Mesenchymal stem cell (in vitro differentiated cells and primary cell): ENCODE measurements at regions not wholly inside any gene's neighbourhood (a gene's known extent, or its start where the extent isn't known, plus 50 kb on each side); places are given as distances from the start of the nearest gene placed in this dataset.
"Not testable (repeated sequence)": the region's sequence is repeated elsewhere in the genome, so short reads cannot be mapped to it uniquely, and the experiment has no call there.

ENCODE experiments used
- DNase-seq: peaks from one replicate; pipeline ENCODE4 v3.0.0-alpha.2; 2013
- H2AFZ ChIP-seq: one replicate; pipeline ENCODE4 v1.6.1; 2013; ENCODE audit warnings: low read depth, mild to moderate bottlenecking, control low read depth, inconsistent platforms, low read length, moderate library complexity
- H2AK5ac ChIP-seq: 2 replicates; pipeline ENCODE4 v1.6.1; 2013; ENCODE audit warnings: low read length, moderate library complexity, mild to moderate bottlenecking, inconsistent platforms; ENCODE audit not compliant: severe bottlenecking
- H2BK120ac ChIP-seq: one replicate; pipeline ENCODE4 v1.6.1; 2013; ENCODE audit warnings: low read depth, mild to moderate bottlenecking, inconsistent platforms, low read length, moderate library complexity
- H2BK12ac ChIP-seq, 2 experiments: one replicate each; pipeline ENCODE4 v1.6.1; 2013; ENCODE audit warnings: inconsistent platforms in 2 of 2, low read length in 2 of 2, mild to moderate bottlenecking in 2 of 2, moderate library complexity in 2 of 2, control low read depth in 1 of 2
- H2BK15ac ChIP-seq: one replicate; pipeline ENCODE4 v1.6.1; 2013; ENCODE audit warnings: mild to moderate bottlenecking, low read depth, inconsistent platforms; ENCODE audit not compliant: poor library complexity, severe bottlenecking
- H2BK5ac ChIP-seq: 2 replicates; pipeline ENCODE4 v1.6.1; 2013; ENCODE audit warnings: low read depth, mild to moderate bottlenecking, low read length, control low read depth, inconsistent platforms; ENCODE audit not compliant: poor library complexity, severe bottlenecking
- H3K14ac ChIP-seq, 2 experiments: one replicate each; pipeline ENCODE4 v1.6.1; 2013; ENCODE audit warnings: inconsistent platforms in 2 of 2, low read length in 2 of 2, control low read depth in 1 of 2, mild to moderate bottlenecking in 1 of 2, moderate library complexity in 1 of 2
- H3K18ac ChIP-seq, 2 experiments: one replicate each; pipeline ENCODE4 v1.6.1; 2013; ENCODE audit warnings: inconsistent platforms in 2 of 2, low read length in 2 of 2, control low read depth in 1 of 2, low read depth in 1 of 2, mild to moderate bottlenecking in 1 of 2
- H3K23ac ChIP-seq, 2 experiments: one replicate each; pipeline ENCODE4 v1.6.1; 2013; ENCODE audit warnings: inconsistent platforms in 2 of 2, low read length in 2 of 2, mild to moderate bottlenecking in 2 of 2, moderate library complexity in 2 of 2, control low read depth in 1 of 2
- H3K27ac ChIP-seq: 2 replicates; pipeline ENCODE4 v1.5.1; 2013; ENCODE audit warnings: mild to moderate bottlenecking, moderate library complexity, low read length, control low read depth, inconsistent platforms; ENCODE audit not compliant: poor library complexity, severe bottlenecking
- H3K27me3 ChIP-seq, 2 experiments: 2 replicates each; pipeline versions ENCODE4 v1.6.1 to v1.7.0; 2013; ENCODE audit warnings: low read length in 2 of 2, mild to moderate bottlenecking in 2 of 2, moderate library complexity in 2 of 2, control low read depth in 1 of 2, inconsistent platforms in 1 of 2; ENCODE audit not compliant: control insufficient read depth in 1 of 2, insufficient read depth in 1 of 2
- H3K36me3 ChIP-seq, 2 experiments: 2 replicates each; pipeline versions ENCODE4 v1.6.1 to v1.7.0; 2013; ENCODE audit warnings: low read length in 2 of 2, control low read depth in 1 of 2, inconsistent platforms in 1 of 2, low read depth in 1 of 2, mild to moderate bottlenecking in 1 of 2; ENCODE audit not compliant: insufficient read depth in 2 of 2, control insufficient read depth in 1 of 2
- H3K4ac ChIP-seq, 2 experiments: one replicate each; pipeline ENCODE4 v1.6.1; 2013; ENCODE audit warnings: inconsistent platforms in 2 of 2, low read length in 2 of 2, mild to moderate bottlenecking in 2 of 2, moderate library complexity in 2 of 2, control low read depth in 1 of 2, low read depth in 1 of 2
- H3K4me1 ChIP-seq: 2 replicates; pipeline ENCODE4 v1.6.1; 2013; ENCODE audit warnings: low read depth, low read length, control low read depth; ENCODE audit not compliant: control insufficient read depth, insufficient read depth
- H3K4me2 ChIP-seq: 2 replicates; pipeline ENCODE4 v1.6.1; 2013; ENCODE audit warnings: low read length, mild to moderate bottlenecking, inconsistent platforms; ENCODE audit not compliant: poor library complexity, severe bottlenecking
- H3K4me3 ChIP-seq, 2 experiments: 2 replicates each; pipeline versions ENCODE4 v1.5.1 to v1.7.0; 2013; ENCODE audit warnings: low read length in 2 of 2, mild to moderate bottlenecking in 2 of 2, control low read depth in 1 of 2, low read depth in 1 of 2; ENCODE audit not compliant: insufficient read depth in 1 of 2
- H3K79me1 ChIP-seq: replicated peaks from 2 replicates; pipeline ENCODE4 v1.6.1; 2013; ENCODE audit warnings: mild to moderate bottlenecking, control low read depth, low read length, inconsistent platforms; ENCODE audit not compliant: poor library complexity, severe bottlenecking
- H3K9ac ChIP-seq: 2 replicates; pipeline ENCODE4 v1.7.0; 2013; ENCODE audit warnings: mild to moderate bottlenecking, low read length, moderate library complexity
- H3K9me3 ChIP-seq: 2 replicates; pipeline ENCODE4 v1.7.0; 2013; ENCODE audit warnings: mild to moderate bottlenecking, low read length; ENCODE audit not compliant: control insufficient read depth
- H4K8ac ChIP-seq: one replicate; pipeline ENCODE4 v1.6.1; 2013; ENCODE audit warnings: inconsistent platforms, mild to moderate bottlenecking, low read length, moderate library complexity
- H4K91ac ChIP-seq: one replicate; pipeline ENCODE4 v1.6.1; 2013; ENCODE audit warnings: mild to moderate bottlenecking, low read length, inconsistent platforms
- WGBS: methylation state at CpG from one replicate; pipeline ENCODE4 v1.1.7; 2013; ENCODE audit warnings: mixed read lengths; 5-methylcytosine and 5-hydroxymethylcytosine counted together

DNA sequence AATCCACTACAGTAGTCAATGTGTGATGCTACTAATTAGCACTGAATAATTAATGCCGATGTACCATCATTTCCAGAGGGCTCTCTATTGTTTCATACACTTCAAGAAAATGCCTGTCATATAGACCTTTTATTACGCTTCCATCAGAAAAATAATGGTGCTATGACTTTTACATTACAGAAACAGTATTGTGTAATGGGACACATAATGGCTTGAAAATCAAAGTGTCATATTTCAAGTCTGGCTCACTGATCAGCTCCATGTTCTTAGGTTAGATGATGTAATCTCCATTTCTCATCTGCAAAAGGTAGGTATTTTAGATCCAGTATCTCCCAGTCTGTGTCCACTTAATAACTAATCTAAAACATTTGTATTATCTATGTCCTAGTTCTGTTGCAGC lies 990.6 kb upstream of the TYRP1 start:
- H3K9ac ChIP-seq, result no peak overlapping the region
- no peaks in the 10 kb centered on the region for H3K27me3 ChIP-seq
- H3K9me3 ChIP-seq, result peaks cover 2% of the 10 kb centered on the region
- H3K23ac ChIP-seq, result no peak overlapping the region
- no peak overlapping the region for H2BK15ac ChIP-seq
- no peak overlapping the region for H2AFZ ChIP-seq
- H3K4me3 ChIP-seq, result no peak overlapping the region
- no peak overlapping the region for H2BK120ac ChIP-seq
- no peak overlapping the region for H2BK5ac ChIP-seq
- no peak overlapping the region for H3K4ac ChIP-seq
- no peak overlapping the region for H3K4me2 ChIP-seq
- no peak overlapping the region for H3K27ac ChIP-seq
- no peak overlapping the region for H2AK5ac ChIP-seq
- DNase-seq, result no peak
- no peak overlapping the region for H3K14ac ChIP-seq
- WGBS, result 80% methylated on average over 1 of the region's 2 CpGs
- H4K8ac ChIP-seq, result no peak overlapping the region
- H3K18ac ChIP-seq, result no peak overlapping the region
- H3K36me3 ChIP-seq, result no peaks in the 10 kb centered on the region
- no peak overlapping the region for H4K91ac ChIP-seq
- H3K79me1 ChIP-seq, result no peaks in the 10 kb centered on the region
- H3K4me1 ChIP-seq, result no peaks in the 10 kb centered on the region
- no peak overlapping the region for H2BK12ac ChIP-seq

DNA sequence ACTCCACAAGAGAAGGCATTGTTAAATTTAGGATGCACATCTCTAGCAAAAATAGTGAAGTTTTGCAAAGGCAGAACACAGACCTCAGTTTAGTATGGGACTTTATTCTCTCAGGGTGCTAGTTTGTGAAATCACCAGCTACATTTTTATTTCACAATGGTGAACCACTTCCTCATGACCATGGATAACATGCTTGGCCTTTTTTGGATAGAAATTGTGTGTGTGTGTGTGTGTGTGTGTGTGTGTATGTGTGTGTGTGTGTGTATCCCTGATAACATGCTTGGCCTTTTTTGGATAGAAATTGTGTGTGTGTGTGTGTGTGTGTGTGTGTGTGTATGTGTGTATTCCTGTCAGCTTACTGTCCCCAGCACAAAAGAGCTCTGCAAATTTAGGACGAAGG lies 989.0 kb upstream of the TYRP1 start:
- not testable (repeated sequence) for H2AFZ ChIP-seq, DNase-seq, H2AK5ac ChIP-seq, H3K4me2 ChIP-seq, H4K91ac ChIP-seq, H2BK15ac ChIP-seq, H3K18ac ChIP-seq, H3K4ac ChIP-seq, H3K79me1 ChIP-seq, H2BK12ac ChIP-seq, H3K23ac ChIP-seq, H3K4me1 ChIP-seq, H2BK120ac ChIP-seq, H3K14ac ChIP-seq, H4K8ac ChIP-seq, H3K4me3 ChIP-seq, H3K9me3 ChIP-seq, H3K27me3 ChIP-seq, H2BK5ac ChIP-seq, H3K27ac ChIP-seq, H3K9ac ChIP-seq, H3K36me3 ChIP-seq
- WGBS, result 32% methylated on average over 1 of the region's 1 CpG

DNA sequence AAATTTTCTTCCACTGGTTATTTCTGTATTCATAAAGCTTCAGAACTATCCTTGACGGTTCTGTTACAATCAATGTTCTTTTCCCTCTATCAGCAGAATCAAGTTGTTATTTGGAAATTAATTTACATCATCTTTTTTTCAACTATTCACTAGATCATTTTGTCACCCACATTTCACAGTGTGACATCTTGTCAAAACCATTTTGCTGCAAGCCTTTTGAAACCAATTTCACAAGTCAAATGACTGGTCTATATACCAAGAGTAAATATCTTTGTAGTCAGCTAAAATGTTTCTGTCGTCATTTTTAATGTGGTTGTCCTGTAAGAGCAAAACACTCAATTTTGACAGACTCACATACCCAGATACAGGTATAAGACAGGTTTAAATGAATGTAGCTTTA lies 984.3 kb upstream of the TYRP1 start:
- H2BK5ac ChIP-seq, result no peak overlapping the region
- no peak overlapping the region for H3K4ac ChIP-seq
- no peak overlapping the region for H2BK15ac ChIP-seq
- no peak overlapping the region for H2BK120ac ChIP-seq
- H3K4me1 ChIP-seq, result no peaks in the 10 kb centered on the region
- no peak for DNase-seq
- H3K23ac ChIP-seq, result no peak overlapping the region
- WGBS, result 83% methylated on average over 1 of the region's 2 CpGs
- H3K4me3 ChIP-seq, result no peak overlapping the region
- no peak overlapping the region for H3K9ac ChIP-seq
- H3K9me3 ChIP-seq, result peaks cover 5% of the 10 kb centered on the region
- H3K27me3 ChIP-seq, result no peaks in the 10 kb centered on the region
- H4K91ac ChIP-seq, result no peak overlapping the region
- no peak overlapping the region for H2AK5ac ChIP-seq
- H2AFZ ChIP-seq, result no peak overlapping the region
- no peaks in the 10 kb centered on the region for H3K79me1 ChIP-seq
- H3K36me3 ChIP-seq, result no peaks in the 10 kb centered on the region
- no peak overlapping the region for H4K8ac ChIP-seq
- H3K27ac ChIP-seq, result no peak overlapping the region
- no peak overlapping the region for H3K18ac ChIP-seq
- H3K14ac ChIP-seq, result no peak overlapping the region
- no peak overlapping the region for H2BK12ac ChIP-seq
- no peak overlapping the region for H3K4me2 ChIP-seq

DNA sequence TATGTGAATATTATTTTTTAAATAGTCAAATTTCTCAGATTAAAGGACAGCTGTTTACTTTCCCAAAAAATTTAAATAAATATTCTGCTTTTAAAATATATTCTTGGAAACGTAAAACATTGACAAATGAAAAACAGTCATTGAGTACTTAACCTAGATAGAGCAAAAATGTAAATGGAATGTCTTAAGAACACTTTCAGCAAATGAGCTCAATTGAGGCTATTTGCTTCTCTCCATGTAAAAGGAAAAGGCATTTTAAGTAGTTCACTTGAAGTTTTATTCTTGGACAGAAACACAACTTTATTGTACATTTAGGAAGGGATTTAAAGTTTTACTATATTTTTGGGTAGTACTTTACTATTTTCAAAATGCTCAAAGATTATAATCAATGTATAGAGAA lies 983.6 kb upstream of the TYRP1 start:
- Histone ChIP-seq H3K9me3 (peaks cover 5% of the 10 kb centered on the region), H2AFZ (no peak overlapping the region), H3K4me3 (no peak overlapping the region), H3K36me3 (no peaks in the 10 kb centered on the region), H2AK5ac (no peak overlapping the region), H2BK15ac (no peak overlapping the region), H4K91ac (no peak overlapping the region), H3K9ac (no peak overlapping the region), H3K79me1 (no peaks in the 10 kb centered on the region), H3K14ac (no peak overlapping the region), H4K8ac (no peak overlapping the region), H2BK12ac (no peak overlapping the region), H3K4me2 (no peak overlapping the region), H3K27ac (no peak overlapping the region), H3K4ac (no peak overlapping the region), H3K23ac (no peak overlapping the region), H3K4me1 (no peaks in the 10 kb centered on the region), H2BK5ac (no peak overlapping the region), H3K18ac (no peak overlapping the region), H3K27me3 (no peaks in the 10 kb centered on the region), H2BK120ac (no peak overlapping the region)
- WGBS, result no CpG with 5 or more reads among the region's 1 CpG
- DNase-seq, result no peak
